Calu3 (cell line): ENCODE measurements at regions not wholly inside any gene's neighbourhood (a gene's known extent, or its start where the extent isn't known, plus 50 kb on each side); places are given as distances from the start of the nearest gene placed in this dataset.

Experiments used
- BruUV-seq: library from RNA; stranded (reverse); fragments of 400-500 nt; replicated peaks from 2 replicates; lab custom pipeline; 2021; lab: Mats Ljungman, UMichigan
- CTCF ChIA-PET: fragments of 300-600 bp; sonication (Branson Sonifier 250); formaldehyde crosslinking; loops from one replicate; lab custom pipeline; 2022; ENCODE audit warnings: antibody characterized with exemption; lab: Charles Lee
- DNase-seq: peaks from one replicate; pipeline ENCODE4 v3.0.0; 2022
- H3K27ac Mint-ChIP-seq: one replicate; pipeline ENCODE4 v1.8.0; 2022; ENCODE audit warnings: mixed read lengths; ENCODE audit not compliant: unreplicated experiment
- H3K27me3 Mint-ChIP-seq: one replicate; pipeline ENCODE4 v1.8.0; 2022; ENCODE audit warnings: mixed read lengths; ENCODE audit not compliant: unreplicated experiment
- H3K36me3 Mint-ChIP-seq: one replicate; pipeline ENCODE4 v1.8.0; 2022; ENCODE audit warnings: mild to moderate bottlenecking, moderate library complexity, mixed read lengths; ENCODE audit not compliant: insufficient read depth, unreplicated experiment
- H3K4me1 Mint-ChIP-seq: one replicate; pipeline ENCODE4 v1.8.0; 2022; ENCODE audit warnings: mild to moderate bottlenecking, low read depth, mixed read lengths; ENCODE audit not compliant: unreplicated experiment
- H3K4me3 Mint-ChIP-seq: one replicate; pipeline ENCODE4 v1.8.0; 2022; ENCODE audit warnings: mild to moderate bottlenecking, low read depth, moderate library complexity, mixed read lengths; ENCODE audit not compliant: unreplicated experiment
- H3K9me3 Mint-ChIP-seq: one replicate; pipeline ENCODE4 v1.8.0; 2022; ENCODE audit warnings: low read depth, mixed read lengths; ENCODE audit not compliant: unreplicated experiment
- CTCF ChIP-seq: fragments of 200-600 bp; IDR thresholded peaks from one replicate; pipeline ENCODE4 v1.8.0; 2022; ENCODE audit warnings: antibody characterized with exemption; ENCODE audit not compliant: unreplicated experiment
- intact Hi-C: fragments of 100-400 bp; cut with micrococcal nuclease; formaldehyde crosslinking; loops from one replicate; pipeline ENCODE4 v1.10.0; 2022; ENCODE audit not compliant: unreplicated experiment

GRCh38 chr4:15365641-15366040 lies 62.2 kb upstream of the C1QTNF7 start:
- Mint-ChIP-seq H3K4me1 (no peaks in the 10 kb centered on the region), H3K4me3 (no peak overlapping the region), H3K27ac (no peak overlapping the region), H3K27me3 (peaks cover 11% of the 10 kb centered on the region), H3K9me3 (no peaks in the 10 kb centered on the region), H3K36me3 (no peaks in the 10 kb centered on the region)
- intact Hi-C loops: no loop called here
- TF ChIP-seq CTCF: no peak
- CTCF ChIA-PET: no interaction called here
- no peak for DNase-seq
- BruUV-seq: no TSS peak

- intact Hi-C loops: no loop called here
- no peak overlapping the region for H3K4me3 Mint-ChIP-seq
- H3K4me1 Mint-ChIP-seq: no peaks in the 10 kb centered on the region
- no peak for TF ChIP-seq CTCF
- no peaks in the 10 kb centered on the region for H3K36me3 Mint-ChIP-seq
- no peak overlapping the region for H3K27ac Mint-ChIP-seq
- DNase-seq: no peak
- no TSS peak for BruUV-seq
- CTCF ChIA-PET: no interaction called here
- H3K9me3 Mint-ChIP-seq: no peaks in the 10 kb centered on the region
- peaks cover 11% of the 10 kb centered on the region for H3K27me3 Mint-ChIP-seq
These were observed 61.1 kb upstream of the C1QTNF7 start for GRCh38 chr4:15366721-15367120.

DNA sequence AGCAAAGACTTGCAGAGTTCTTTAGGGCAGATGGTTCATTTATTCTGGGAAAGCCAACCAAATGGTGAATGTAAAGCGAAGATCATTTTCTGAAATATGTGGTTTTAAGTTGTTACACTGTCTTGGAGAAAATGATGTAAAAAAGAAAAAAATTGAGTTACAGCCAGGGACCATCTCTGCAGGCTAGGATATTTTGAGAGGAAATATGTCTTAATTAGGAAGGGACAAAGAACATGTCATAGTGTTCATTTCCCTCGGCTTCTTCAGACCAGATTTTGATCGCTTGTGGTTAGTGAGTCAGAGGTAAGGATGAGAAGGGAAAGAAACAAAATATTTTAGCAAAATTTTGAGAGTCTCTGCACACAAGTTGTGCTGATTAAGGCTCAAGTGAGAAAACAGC lies 59.0 kb upstream of the C1QTNF7 start:
- Mint-ChIP-seq H3K4me3 (no peak overlapping the region), H3K36me3 (no peaks in the 10 kb centered on the region), H3K27me3 (peaks cover 22% of the 10 kb centered on the region), H3K4me1 (no peaks in the 10 kb centered on the region), H3K27ac (no peak overlapping the region), H3K9me3 (no peaks in the 10 kb centered on the region)
- intact Hi-C loops: no loop called here
- CTCF ChIA-PET: no interaction called here
- no TSS peak for BruUV-seq
- TF ChIP-seq CTCF: no peak
- no peak for DNase-seq

DNA sequence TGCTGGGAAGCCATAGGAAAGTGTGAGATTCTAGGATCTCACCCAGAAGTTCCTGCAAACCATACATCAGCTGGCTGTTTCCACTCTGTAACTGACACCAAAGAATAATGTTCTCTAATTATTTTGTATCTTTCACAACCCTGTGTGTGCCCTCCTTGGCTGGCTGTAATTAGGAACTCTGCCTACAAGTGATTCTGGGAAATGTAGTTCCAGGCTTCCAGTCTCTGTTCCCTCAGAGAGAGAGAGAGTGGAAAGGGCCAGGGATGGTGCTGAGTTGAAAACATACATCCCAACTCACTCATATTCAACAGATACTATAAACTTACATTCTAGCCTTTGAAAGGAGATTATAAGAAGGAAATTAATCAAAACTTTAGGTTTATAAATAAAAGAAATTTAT lies 57.5 kb upstream of the C1QTNF7 start:
- CTCF ChIA-PET: no interaction called here
- no peak for DNase-seq
- intact Hi-C loops: no loop called here
- TF ChIP-seq CTCF: no peak
- no peak overlapping the region for H3K4me3 Mint-ChIP-seq
- H3K36me3 Mint-ChIP-seq: no peaks in the 10 kb centered on the region
- H3K9me3 Mint-ChIP-seq: no peaks in the 10 kb centered on the region
- no peak overlapping the region for H3K27ac Mint-ChIP-seq
- no peaks in the 10 kb centered on the region for H3K4me1 Mint-ChIP-seq
- BruUV-seq: no TSS peak
- peaks cover 28% of the 10 kb centered on the region for H3K27me3 Mint-ChIP-seq
